ENCODE measurements at regions not wholly inside any gene's neighbourhood (a gene's known extent, or its start where the extent isn't known, plus 50 kb on each side); places are given as distances from the start of the nearest gene placed in this dataset.
"Not testable (repeated sequence)": the region's sequence is repeated elsewhere in the genome, so short reads cannot be mapped to it uniquely, and the experiment has no call there.

DNA sequence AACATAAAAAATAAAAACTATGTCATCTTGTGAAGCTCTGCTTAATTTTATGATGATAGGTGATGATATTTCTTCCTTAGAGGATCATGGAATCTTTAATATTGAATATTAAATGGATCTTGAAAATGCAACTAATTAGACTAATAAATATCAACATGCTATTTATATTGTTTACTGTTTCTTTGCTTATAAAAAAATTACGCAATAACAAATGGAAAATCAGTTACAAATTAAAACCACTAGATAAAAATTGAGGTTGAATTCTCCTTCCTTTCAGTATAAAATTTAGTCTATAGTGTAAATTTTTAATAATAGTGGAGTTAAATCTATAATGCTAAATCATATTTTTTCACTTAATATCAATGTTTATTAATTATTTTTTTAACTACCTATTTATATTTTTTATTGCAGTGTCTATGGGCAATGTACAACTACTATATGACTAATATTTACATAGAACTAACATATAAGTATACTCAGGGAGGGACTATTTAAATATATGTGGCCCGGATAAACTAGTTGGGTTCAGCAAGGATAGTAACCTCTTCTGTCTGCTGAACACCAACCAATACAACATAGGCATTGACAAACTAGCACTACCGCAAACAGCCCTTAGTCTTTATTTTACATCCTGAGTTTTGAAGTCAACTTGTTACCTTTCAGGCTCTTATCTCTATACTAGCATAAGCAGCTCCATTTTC lies 628.0 kb downstream of the EFNB2 start:
- DNase-seq, result no peak

GRCh38 chr13:105906746-105907145 lies 628.7 kb downstream of the EFNB2 start:
- no peak for DNase-seq

- DNase-seq, result no peak
Measured at GRCh38 chr13:105904034-105904742, 631.3 kb downstream of the EFNB2 start.

GRCh38 chr13:105902396-105902795 lies 633.1 kb downstream of the EFNB2 start:
- no peak for DNase-seq

GRCh38 chr13:105897575-105897974 lies 637.9 kb downstream of the EFNB2 start:
- no peak for DNase-seq

- peak; percentile 15 for DNase-seq
Measured at GRCh38 chr13:105894697-105895096, 640.8 kb downstream of the EFNB2 start.

GRCh38 chr13:105890509-105890908 lies 645.0 kb downstream of the EFNB2 start:
- DNase-seq, result no peak

GRCh38 chr13:105878119-105878700 lies 657.3 kb downstream of the EFNB2 start:
- no peak for DNase-seq

DNA sequence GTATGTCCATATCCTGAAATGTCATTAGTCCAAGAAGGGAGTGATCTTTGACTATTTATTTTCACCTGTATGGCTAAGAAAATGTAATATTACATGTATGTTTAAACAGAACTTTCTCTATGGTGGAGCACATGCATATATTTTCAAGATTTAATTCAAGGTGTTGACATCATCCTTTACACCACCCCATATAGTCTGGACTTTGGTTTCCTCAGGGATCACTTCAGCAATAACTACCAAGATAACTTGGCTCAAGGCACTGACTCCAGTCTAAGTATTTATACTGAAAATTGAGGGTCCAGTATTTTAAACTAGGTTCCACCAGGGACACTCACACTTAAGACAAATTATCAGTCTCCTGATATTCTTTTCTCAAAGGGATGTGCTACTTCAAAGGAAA lies 660.6 kb downstream of the EFNB2 start:
- no peak for DNase-seq

- no peak for DNase-seq
Measured at GRCh38 chr13:105871768-105872167, 663.7 kb downstream of the EFNB2 start.

DNA sequence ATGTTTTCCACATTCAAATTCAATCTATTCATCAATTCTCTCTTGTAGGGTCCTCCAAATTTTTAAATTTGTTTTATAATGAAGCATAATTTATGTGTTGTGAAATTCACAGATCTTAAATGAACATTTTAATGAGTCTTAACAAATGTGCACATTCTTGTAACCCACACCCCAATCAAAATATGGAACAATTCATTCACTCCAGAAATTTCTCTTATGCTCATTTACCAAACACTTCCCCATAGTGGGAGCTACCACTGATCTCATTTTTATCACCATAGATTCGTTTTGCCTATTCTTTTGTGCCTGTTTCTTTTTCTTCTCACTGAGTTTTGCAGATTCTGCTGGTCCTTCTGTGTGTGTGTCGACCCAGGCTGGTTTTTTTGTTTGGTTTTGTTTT lies 664.1 kb downstream of the EFNB2 start:
- DNase-seq, result no peak

DNA sequence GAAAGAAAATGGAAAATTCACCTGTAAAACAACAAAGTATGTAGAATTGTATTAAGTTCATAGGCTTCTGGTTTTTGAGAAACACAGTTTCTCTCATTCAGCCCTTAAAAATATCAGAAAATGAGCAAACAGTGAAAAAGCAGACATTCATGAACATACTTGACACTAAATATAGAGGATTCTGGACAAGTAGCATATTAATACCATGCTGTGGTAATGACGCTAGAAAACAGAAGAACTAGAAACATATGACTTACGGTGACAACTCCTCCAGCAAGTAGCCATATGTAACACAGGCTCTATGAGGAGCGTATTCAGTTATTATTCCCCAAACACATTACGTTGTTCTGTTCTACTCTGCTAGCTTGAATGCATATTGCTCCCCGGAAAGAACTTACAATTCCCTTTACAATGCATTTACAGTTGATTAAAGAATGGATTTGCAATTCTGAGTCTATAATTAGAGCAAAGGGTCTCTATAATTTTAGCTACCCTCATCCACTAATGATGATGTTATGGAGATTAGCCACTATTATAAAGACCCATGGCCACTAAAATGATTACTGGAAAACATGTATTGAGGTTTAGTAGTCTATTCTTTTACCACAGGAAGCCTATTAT lies 672.1 kb downstream of the EFNB2 start:
- DNase-seq, result no peak

DNA sequence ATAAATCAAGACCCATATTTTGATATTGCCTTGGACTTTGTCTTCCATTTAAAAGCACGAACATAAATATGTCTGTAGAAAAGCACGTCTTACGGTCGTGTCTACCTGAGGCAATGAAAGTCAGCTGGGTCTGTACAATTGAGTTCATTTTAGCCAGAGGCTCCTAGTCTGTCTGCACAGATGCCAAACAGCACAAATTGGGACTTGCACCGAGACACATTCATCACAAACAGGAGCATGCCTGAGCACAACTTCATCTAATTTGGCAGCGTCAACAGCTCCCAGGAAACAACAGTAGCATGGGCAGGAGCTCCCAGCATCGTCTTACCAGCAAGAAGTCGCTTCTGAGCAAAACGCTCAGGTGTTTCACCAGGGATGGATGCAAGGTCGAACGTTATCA lies 687.0 kb downstream of the EFNB2 start:
- DNase-seq, result no peak

- DNase-seq, result peak; percentile 15
Measured at GRCh38 chr13:105847527-105848291, 687.8 kb downstream of the EFNB2 start.

DNA sequence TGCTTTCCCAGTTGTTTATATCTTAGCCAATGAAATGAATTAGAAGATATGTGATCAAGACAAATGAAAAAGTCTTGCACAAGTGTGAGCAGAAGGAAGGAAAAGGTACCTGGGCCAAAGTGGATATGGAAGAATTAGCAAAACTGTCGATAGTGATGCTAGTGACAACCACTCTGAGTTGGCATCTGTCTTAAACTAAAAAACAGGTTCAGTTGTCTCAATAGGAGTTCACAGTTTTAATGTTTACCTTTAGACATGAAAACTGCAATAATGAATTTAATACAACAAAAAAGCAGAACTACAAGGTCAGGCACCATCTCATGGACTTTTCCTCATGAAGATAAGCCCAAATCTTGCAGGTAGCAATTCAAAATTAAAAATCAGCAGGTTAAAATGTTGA lies 688.5 kb downstream of the EFNB2 start:
- no peak for DNase-seq

DNA sequence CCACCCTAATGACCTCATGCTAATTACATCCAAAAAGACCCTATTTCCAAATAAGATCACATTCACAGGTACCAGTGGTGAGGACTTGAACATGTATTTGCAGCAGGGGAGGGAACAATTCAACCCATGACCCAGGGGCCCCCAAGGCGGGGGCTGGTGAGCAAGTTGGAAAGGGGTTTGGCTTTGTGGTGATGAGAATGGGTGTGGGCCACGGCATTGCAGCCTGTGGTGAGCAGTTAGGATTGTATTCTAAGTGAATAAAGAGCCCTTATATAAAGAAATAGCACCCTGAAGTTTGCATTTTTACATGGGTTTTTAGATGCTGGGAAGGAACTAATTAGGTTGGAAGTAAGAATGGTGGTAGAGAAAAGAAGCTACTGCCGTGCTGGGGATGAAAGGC lies 694.2 kb downstream of the EFNB2 start:
- no peak for DNase-seq

DNA sequence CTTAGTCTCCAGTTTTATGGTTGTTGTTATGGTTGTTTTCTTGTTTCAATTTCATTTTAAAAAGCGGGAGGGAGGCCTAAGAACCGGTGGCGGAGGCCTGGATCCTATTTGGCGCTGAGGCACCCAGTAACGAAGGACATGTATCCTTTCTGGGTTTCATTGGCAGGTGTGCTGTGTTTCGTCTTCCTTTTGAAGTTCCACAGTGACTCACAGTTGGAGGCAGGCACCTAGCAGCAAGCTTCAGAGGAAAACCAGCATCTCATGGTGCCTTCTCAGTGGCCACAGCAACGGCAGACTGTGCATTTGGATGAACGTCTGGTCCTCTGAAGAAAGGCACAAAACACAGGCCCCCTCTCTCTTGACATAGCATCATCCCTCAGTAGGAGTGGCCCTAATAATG lies 697.2 kb downstream of the EFNB2 start:
- DNase-seq, result no peak

DNA sequence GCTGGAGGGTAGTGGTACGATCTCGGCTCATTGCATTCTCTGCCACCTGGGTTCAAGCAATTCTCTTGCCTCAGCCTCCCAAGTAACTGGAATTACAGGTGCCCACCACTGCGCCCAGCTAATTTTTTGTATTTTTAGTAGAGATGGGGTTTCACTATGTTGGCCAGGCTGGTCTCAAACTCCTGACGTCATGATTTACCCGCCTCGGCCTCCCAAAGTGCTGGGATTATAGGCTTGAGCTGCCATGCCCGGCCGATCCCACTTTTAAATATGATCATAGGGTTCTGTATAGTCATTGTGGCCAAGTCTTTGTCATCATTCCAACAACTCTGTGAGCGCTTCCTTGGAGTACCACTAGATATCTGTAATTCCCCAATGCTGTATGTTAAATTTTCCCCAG lies 698.2 kb downstream of the EFNB2 start:
- not testable (repeated sequence) for DNase-seq

DNA sequence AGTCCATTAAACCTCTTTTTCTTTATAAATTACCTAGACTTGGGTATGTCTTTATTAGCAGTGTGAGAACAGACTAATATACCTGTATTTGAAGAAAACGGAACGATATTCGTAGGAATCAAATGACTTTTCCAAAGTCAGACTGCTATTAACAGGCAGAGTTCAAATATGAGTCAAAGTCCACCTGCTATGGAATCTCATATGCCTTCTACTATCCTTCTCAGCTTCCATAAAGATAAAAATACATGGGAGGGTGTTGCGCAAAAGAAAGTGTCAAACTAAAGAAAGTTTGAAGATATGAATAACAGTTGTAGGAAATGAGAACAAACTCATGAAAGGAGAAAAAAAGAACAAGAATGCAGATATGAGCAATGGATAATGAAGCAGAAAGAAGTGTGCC lies 704.6 kb downstream of the EFNB2 start:
- DNase-seq, result no peak

DNA sequence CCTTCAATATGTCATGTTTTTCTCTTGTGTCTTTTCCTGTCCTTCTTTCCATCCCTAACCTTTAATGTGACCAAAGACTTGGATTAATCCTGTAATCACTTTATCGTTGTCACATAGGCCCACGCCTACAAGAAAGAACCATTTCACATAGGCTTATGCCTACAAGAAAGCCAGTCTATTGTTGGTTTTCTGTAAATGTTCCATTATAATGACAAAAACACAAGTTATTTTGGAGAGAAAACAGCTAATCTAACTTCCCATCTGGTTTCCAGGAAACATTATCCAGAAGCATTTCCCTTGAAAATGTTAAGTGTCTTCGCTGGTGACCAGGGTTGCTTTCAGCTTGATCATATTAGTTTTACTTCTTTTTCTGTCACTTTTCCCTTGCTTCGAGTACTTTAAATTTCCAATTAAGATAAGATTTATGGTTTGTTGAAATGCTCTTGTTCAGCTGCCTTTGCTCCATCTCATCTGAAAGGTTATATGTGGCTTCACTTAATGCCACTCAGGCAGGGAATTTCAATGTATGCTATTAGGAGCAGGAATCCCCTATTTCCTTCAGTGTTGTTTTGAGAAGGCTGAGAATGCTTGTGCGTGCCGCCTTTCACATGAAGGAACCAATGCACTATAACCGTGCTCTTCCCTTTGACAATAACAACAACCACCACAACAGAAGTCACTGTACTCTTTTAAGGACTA lies 708.2 kb downstream of the EFNB2 start:
- no peak for DNase-seq

GRCh38 chr13:105825071-105825470 lies 710.4 kb downstream of the EFNB2 start:
- DNase-seq, result no peak

DNA sequence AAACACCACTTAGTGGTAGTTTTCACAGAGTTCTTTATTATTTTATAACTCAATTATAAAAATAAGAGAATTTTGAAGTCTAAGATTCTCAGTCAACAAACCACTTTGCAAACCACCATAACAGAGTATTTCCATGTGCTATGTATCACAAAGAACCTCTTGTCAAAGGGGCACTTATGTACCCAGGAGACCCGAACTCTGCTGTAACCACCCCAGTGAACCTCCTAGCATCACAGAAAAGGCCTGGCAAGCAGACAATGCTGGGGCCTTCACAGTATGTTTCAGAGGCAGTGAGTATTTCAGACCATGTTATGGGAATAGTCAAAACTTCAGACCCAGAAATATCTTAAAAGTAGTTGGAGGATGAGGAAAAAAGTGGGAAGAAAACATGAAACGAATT lies 714.1 kb downstream of the EFNB2 start:
- no peak for DNase-seq

DNA sequence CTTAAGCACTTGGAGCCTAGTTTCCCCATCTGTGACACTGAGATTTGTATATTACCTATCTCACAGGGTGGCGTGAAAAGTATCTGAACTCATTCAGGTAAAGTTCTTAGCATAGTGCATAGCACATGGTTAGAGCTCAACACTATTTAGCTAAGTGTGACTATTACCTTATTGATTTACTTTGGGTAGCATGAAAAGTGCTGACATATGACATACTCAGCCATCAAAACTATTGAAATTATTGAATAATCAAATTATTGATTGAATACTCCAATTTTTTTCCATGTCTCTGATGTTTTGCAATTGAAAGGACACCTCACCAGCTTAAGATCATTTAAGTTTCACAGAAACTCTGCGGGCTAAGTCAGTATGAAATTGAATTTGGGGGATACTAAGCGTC lies 715.0 kb downstream of the EFNB2 start:
- no peak for DNase-seq

Data from NCI-H187 treated with DMSO at 0.1 percent for 48 hours (cell line).